Skeletal muscle satellite cell (primary cell): ENCODE measurements at regions not wholly inside any gene's neighbourhood (a gene's known extent, or its start where the extent isn't known, plus 50 kb on each side); places are given as distances from the start of the nearest gene placed in this dataset.

ENCODE experiments used
- H3K27me3 ChIP-seq: 2 replicates; pipeline ENCODE4 v1.7.0; 2013; ENCODE audit warnings: low read length; ENCODE audit not compliant: control insufficient read depth, insufficient read depth
- H3K36me3 ChIP-seq: 2 replicates; pipeline ENCODE4 v1.7.0; 2013; ENCODE audit warnings: mild to moderate bottlenecking, control low read depth, low read length; ENCODE audit not compliant: insufficient read depth
- H3K4me1 ChIP-seq: 2 replicates; pipeline ENCODE4 v1.7.0; 2013; ENCODE audit warnings: low read length; ENCODE audit not compliant: control insufficient read depth, insufficient read depth
- H3K4me2 ChIP-seq: 2 replicates; pipeline ENCODE4 v1.7.0; 2013; ENCODE audit warnings: mild to moderate bottlenecking, low read length
- H3K4me3 ChIP-seq: 2 replicates; pipeline ENCODE4 v1.7.0; 2013; ENCODE audit warnings: low read length
- H3K9ac ChIP-seq: 2 replicates; pipeline ENCODE4 v1.7.0; 2013; ENCODE audit warnings: mild to moderate bottlenecking, low read depth, low read length, moderate library complexity
- H3K9me3 ChIP-seq: replicated peaks from 2 replicates; pipeline ENCODE4 v1.7.0; 2013; ENCODE audit warnings: mild to moderate bottlenecking, control low read depth, low read length

DNA sequence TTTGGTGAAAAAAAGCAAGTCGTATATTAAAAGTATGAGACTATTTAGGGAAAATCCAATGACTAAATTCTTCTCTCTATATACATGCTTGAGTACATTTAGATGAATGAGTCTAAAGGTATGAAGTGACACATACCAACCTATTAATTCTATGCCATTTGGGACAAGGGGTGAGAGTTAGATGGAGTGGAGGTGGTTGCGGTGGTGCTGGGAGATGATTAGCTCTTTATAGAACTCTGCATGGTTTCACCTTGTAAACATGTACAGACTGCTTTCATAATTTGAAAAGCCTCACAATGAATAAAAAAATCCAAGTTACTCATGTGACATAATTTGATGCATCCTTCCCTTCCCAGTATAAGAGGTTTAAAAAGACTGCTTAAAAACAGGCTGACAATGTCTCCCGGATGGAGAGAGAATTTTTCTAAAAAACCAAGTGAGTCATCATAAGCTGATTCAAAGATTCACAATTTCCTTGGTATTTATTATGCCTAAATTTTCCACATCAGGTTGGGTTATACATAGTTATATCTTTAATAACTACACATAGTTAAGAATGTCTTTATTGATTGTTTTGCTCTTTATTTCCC, 572.8 kb downstream of the REEP3 start:
- Histone ChIP-seq H3K9ac (no peak overlapping the region), H3K9me3 (no peaks in the 10 kb centered on the region), H3K4me1 (peaks cover 7% of the 10 kb centered on the region), H3K4me2 (no peak overlapping the region), H3K4me3 (no peak overlapping the region), H3K27me3 (no peaks in the 10 kb centered on the region), H3K36me3 (no peaks in the 10 kb centered on the region)

GRCh38 chr10:64096941-64097340, 575.7 kb downstream of the REEP3 start:
- Histone ChIP-seq H3K27me3 (no peaks in the 10 kb centered on the region), H3K4me2 (no peak overlapping the region), H3K4me1 (peaks cover 7% of the 10 kb centered on the region), H3K9ac (no peak overlapping the region), H3K9me3 (no peaks in the 10 kb centered on the region), H3K4me3 (no peak overlapping the region), H3K36me3 (no peaks in the 10 kb centered on the region)

DNA sequence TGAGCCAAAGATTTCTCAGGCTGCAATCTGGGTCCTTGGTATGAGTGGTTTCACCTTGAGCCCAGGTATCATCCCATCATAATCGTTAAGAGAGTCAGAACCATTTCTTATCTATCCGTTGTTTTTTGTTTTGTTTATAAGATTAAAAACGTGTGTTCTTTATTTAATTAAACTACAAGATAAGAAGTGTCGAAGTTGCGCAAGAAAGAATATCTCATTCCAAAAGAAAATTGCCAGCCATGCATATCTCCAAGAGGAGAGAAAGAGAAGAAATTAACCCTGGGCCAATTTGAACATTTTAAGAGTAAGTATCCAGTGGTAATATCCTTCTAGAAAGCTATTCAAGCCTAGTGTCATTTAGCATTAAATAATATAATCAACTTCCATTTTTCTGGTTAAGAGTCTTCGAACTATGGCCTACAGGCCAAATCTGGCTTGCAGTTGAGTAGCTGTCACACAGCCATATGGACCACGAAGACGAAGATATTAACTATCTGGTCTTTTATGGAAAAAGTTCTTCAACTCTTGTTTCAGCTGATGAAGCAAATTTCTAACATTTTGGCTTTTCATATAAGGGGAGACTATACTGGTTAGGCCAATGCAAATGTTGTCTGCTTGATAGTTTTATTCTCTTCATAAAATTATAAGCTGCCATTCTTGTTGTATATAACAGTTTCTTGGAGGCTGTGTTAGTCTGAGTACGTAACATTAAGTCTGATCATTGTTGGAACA, 576.4 kb downstream of the REEP3 start:
- no peak overlapping the region for H3K9ac ChIP-seq
- H3K9me3 ChIP-seq, result no peaks in the 10 kb centered on the region
- no peak overlapping the region for H3K4me2 ChIP-seq
- H3K27me3 ChIP-seq, result no peaks in the 10 kb centered on the region
- H3K4me3 ChIP-seq, result no peak overlapping the region
- peaks cover 7% of the 10 kb centered on the region for H3K4me1 ChIP-seq
- H3K36me3 ChIP-seq, result no peaks in the 10 kb centered on the region

- H3K9ac ChIP-seq, result no peak overlapping the region
- H3K4me2 ChIP-seq, result no peak overlapping the region
- H3K9me3 ChIP-seq, result no peaks in the 10 kb centered on the region
- no peak overlapping the region for H3K4me3 ChIP-seq
- H3K4me1 ChIP-seq, result peaks cover 4% of the 10 kb centered on the region
- no peaks in the 10 kb centered on the region for H3K36me3 ChIP-seq
- no peaks in the 10 kb centered on the region for H3K27me3 ChIP-seq
These were observed 577.8 kb downstream of the REEP3 start for GRCh38 chr10:64098994-64099393.

DNA sequence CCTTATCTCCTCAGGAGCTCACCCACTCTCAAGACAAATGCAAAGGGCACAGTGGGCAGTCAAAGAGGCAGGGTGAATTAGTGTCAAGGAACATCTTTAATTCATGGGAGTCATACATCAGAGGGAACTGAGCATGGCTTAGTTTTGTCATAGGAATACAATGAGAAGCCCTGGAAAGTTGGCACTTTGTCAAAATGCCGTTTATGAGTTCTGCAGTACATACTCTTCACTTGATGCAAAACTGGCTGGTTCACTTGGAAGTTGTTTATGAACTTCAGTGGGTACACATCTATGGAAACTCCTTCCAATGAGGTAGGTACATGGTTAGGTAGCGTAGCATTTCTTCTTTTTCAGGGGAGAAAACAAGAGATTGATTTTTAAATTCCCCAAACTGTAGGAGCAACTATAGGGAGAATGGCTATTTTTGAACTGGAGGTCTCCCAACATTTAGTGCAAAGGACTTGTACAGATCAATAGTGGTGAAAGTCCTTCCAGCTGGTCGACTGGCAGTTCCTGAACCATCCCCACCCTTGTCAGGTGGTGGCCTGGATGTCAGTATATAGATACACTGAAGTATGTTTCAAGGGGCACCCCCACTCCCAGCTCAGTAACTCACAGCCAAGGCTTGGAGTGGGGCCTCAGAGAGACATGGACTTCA, 580.5 kb downstream of the REEP3 start:
- Histone ChIP-seq H3K4me3 (no peak overlapping the region), H3K27me3 (no peaks in the 10 kb centered on the region), H3K9me3 (no peaks in the 10 kb centered on the region), H3K4me2 (no peak overlapping the region), H3K4me1 (no peaks in the 10 kb centered on the region), H3K9ac (no peak overlapping the region), H3K36me3 (no peaks in the 10 kb centered on the region)

GRCh38 chr10:64102264-64102633, 581.0 kb downstream of the REEP3 start:
- H3K4me2 ChIP-seq, result no peak overlapping the region
- H3K36me3 ChIP-seq, result no peaks in the 10 kb centered on the region

GRCh38 chr10:64102916-64103315, 581.7 kb downstream of the REEP3 start:
- no peak overlapping the region for H3K4me2 ChIP-seq
- H3K27me3 ChIP-seq, result no peaks in the 10 kb centered on the region
- H3K4me3 ChIP-seq, result no peak overlapping the region
- no peaks in the 10 kb centered on the region for H3K4me1 ChIP-seq
- H3K9ac ChIP-seq, result no peak overlapping the region
- no peaks in the 10 kb centered on the region for H3K36me3 ChIP-seq
- H3K9me3 ChIP-seq, result no peaks in the 10 kb centered on the region

More at GRCh38 chr10:64102264-64102633, 581.0 kb downstream of the REEP3 start:
- Histone ChIP-seq H3K27me3 (no peaks in the 10 kb centered on the region), H3K9ac (no peak overlapping the region), H3K9me3 (no peaks in the 10 kb centered on the region), H3K4me1 (no peaks in the 10 kb centered on the region), H3K4me3 (no peak overlapping the region)

DNA sequence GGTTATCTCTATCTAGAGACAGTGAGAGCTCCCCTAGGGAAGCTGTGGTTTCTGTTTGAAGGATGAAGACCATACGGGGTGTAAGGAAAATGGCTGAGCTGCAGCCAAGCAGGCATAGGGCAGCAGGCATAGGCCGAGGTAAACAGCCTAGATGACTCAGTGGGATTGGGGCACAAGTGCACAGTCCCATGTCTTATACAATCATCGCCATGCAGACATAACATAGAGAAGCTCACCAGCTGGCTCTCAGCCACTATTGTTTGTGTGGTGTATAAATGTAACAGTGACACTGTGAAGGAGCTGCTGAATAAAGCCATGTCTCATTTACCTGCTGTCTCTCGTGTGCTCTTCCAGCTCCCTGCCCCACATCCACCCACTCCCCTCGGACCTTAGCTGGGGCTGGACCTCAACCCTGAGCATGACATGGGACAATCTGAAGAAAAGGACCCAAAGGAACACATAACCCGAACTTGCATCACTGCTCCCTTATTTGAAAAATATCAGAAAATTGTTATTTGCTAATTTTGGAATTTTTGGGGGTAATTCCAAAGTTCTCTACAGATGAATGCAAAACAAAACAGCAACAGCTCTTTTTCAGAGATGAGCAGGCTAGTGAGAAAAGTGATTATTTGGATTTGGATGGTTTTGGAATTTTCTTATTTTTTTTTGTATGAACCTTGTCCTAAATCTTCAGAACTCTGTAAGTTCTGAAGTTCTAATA, 582.7 kb downstream of the REEP3 start:
- Histone ChIP-seq H3K4me1 (no peaks in the 10 kb centered on the region), H3K4me2 (no peak overlapping the region), H3K4me3 (no peak overlapping the region), H3K36me3 (no peaks in the 10 kb centered on the region), H3K9ac (no peak overlapping the region), H3K9me3 (no peaks in the 10 kb centered on the region), H3K27me3 (no peaks in the 10 kb centered on the region)

DNA sequence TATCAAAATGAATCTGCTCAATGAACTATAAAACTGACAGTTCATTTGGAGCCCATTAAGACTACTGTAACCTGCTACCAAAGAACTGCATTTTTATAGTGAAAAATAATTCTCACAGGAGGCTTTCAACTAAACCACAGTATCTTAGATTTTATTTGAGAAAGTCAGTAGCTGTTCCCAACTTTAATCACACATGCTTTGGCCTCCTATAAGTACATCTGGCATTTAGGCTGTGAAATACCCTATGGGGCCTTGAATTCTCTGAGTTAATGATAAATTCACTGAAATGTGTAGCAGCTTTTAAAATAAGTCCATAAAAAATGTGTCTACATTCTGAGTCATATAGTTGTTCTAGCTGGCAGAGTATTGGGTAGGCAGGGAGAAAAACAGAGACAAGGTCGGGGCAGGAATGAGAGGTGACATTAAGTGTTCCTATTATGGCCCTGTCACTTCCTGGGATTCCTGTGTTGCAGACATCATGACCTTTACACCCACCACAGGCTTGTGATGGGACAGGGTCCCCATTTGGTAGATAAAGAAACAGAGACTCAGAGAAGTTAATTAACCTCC, 588.8 kb downstream of the REEP3 start:
- no peak overlapping the region for H3K4me2 ChIP-seq
- H3K9me3 ChIP-seq, result no peaks in the 10 kb centered on the region
- H3K36me3 ChIP-seq, result no peaks in the 10 kb centered on the region
- no peak overlapping the region for H3K4me3 ChIP-seq
- no peak overlapping the region for H3K9ac ChIP-seq
- no peaks in the 10 kb centered on the region for H3K27me3 ChIP-seq
- no peaks in the 10 kb centered on the region for H3K4me1 ChIP-seq

DNA sequence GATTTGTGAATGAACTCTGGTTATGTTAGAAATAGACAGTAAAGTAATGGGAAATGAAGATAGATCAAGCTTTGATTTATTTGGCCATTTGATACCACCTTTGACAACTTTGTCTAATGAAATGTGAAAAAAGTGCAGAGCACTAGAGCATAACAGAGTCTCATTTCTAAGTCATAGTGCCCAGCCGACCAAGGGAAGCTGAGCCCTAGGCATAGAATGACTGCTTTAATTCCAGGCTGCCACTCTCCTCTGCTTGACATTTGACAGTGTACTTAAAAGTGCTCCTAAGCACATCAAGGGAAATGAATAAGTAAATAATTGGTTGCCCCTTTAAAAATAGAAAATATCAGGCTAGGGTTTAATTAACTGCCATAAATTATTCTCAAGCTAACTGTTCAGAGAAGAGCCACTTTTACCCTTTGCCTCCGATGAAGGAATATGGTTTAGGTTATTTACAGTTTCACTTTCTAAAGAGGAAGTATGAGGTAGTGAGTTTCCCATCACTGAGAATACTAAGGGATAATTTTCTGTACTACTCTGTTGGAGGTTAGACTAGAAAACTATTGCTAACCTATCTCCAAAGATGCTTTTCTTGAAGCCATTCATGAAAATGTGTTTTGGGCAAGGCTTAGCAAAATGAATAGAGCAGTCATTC, 591.6 kb downstream of the REEP3 start:
- H3K4me3 ChIP-seq, result no peak overlapping the region
- peak overlapping the region; percentile 16 for H3K4me2 ChIP-seq
- H3K36me3 ChIP-seq, result no peaks in the 10 kb centered on the region
- no peaks in the 10 kb centered on the region for H3K4me1 ChIP-seq
- no peaks in the 10 kb centered on the region for H3K27me3 ChIP-seq
- H3K9ac ChIP-seq, result no peak overlapping the region
- no peaks in the 10 kb centered on the region for H3K9me3 ChIP-seq

DNA sequence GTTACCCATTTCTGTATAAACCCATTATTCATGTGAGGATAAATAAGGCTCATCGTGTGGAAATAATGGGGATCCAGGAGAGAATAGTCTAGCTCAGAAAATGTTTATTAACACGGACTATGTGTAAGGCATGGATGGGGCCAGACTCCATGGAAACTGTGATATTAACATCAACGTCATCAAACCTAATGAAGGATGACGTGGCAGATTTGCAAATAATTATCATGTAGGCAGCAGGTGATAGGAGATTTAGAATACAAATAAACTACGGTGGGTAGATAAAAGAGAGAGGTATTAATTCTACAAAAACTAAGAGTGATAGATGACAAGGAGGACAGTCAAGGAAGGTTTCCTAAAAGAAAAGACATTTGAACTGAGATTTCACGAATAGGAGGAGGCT, 592.2 kb downstream of the REEP3 start:
- H3K36me3 ChIP-seq, result no peaks in the 10 kb centered on the region
- no peak overlapping the region for H3K4me2 ChIP-seq
- H3K4me1 ChIP-seq, result no peaks in the 10 kb centered on the region

More for the DNA sequence above, 592.2 kb downstream of the REEP3 start:
- Histone ChIP-seq H3K4me3 (no peak overlapping the region), H3K9me3 (no peaks in the 10 kb centered on the region), H3K9ac (no peak overlapping the region), H3K27me3 (no peaks in the 10 kb centered on the region)
